IMR-90 (cell line): ENCODE measurements at regions not wholly inside any gene's neighbourhood (a gene's known extent, or its start where the extent isn't known, plus 50 kb on each side); places are given as distances from the start of the nearest gene placed in this dataset.

Experiments used
- ATAC-seq: fragments of 200-7000 bp; cut with Tn5 transposase; 2 replicates; pipeline ENCODE4 v1.9.1; 2020; ENCODE audit warnings: low read depth, mild to moderate bottlenecking, moderate library complexity
- BruUV-seq: library from RNA; stranded (reverse); fragments of 400-500 nt; replicated peaks from 2 replicates; lab custom pipeline; 2021; lab: Mats Ljungman, UMichigan
- CTCF ChIA-PET: fragments of 300-600 bp; formaldehyde crosslinking; extraction: SDS; loops from one replicate; lab custom pipeline; 2021; ENCODE audit warnings: antibody characterized with exemption; lab: Yijun Ruan, JAX
- POLR2A ChIA-PET: fragments of 300-600 bp; sonication (Branson Sonifier 250); formaldehyde crosslinking; loops from one replicate; lab custom pipeline; 2022; ENCODE audit warnings: antibody characterized with exemption; ENCODE audit not compliant: unreplicated experiment; lab: Charles Lee
- DNase-seq: peaks from one replicate; pipeline ENCODE4 v3.0.0; 2013
- H2AFZ ChIP-seq: replicated peaks from 2 replicates; pipeline ENCODE3; 2013; ENCODE audit warnings: low read length, mild to moderate bottlenecking; ENCODE audit not compliant: poor library complexity
- H2AK5ac ChIP-seq: 2 replicates; pipeline ENCODE4 v1.6.1; 2013; ENCODE audit warnings: low read depth, low read length, inconsistent platforms
- H2AK9ac ChIP-seq: replicated peaks from 2 replicates; pipeline ENCODE3; 2013; ENCODE audit warnings: mild to moderate bottlenecking, low read depth, low read length, moderate library complexity; ENCODE audit not compliant: poor library complexity
- H2BK120ac ChIP-seq: 2 replicates; pipeline ENCODE4 v1.6.1; 2013; ENCODE audit warnings: low read depth, low read length, inconsistent platforms
- H2BK15ac ChIP-seq: 3 replicates; pipeline ENCODE4 v1.6.1; 2013; ENCODE audit warnings: low read depth, low read length, inconsistent platforms
- H2BK20ac ChIP-seq: 2 replicates; pipeline ENCODE4 v1.6.1; 2013; ENCODE audit warnings: low read depth, mild to moderate bottlenecking, inconsistent platforms, low read length, moderate library complexity
- H2BK5ac ChIP-seq: 2 replicates; pipeline ENCODE4 v1.6.1; 2013; ENCODE audit warnings: mild to moderate bottlenecking, low read depth, low read length, inconsistent platforms; ENCODE audit not compliant: poor library complexity, severe bottlenecking
- H3K14ac ChIP-seq: replicated peaks from 2 replicates; pipeline ENCODE4 v1.6.1; 2013; ENCODE audit warnings: low read depth, low read length, inconsistent platforms
- H3K18ac ChIP-seq: 2 replicates; pipeline ENCODE4 v1.6.1; 2013; ENCODE audit warnings: low read depth, low read length, control low read depth
- H3K23ac ChIP-seq: 2 replicates; pipeline ENCODE4 v1.6.1; 2013; ENCODE audit warnings: low read depth, low read length, inconsistent platforms
- H3K27ac ChIP-seq: 2 replicates; pipeline ENCODE4 v1.5.1; 2013; ENCODE audit warnings: mild to moderate bottlenecking, control low read depth, low read length; ENCODE audit not compliant: insufficient read depth
- H3K27me3 ChIP-seq: 2 replicates; pipeline ENCODE4 v1.6.1; 2013; ENCODE audit warnings: low read length; ENCODE audit not compliant: control insufficient read depth, insufficient read depth
- H3K36me3 ChIP-seq: 2 replicates; pipeline ENCODE4 v1.6.1; 2013; ENCODE audit warnings: low read length, mixed read lengths; ENCODE audit not compliant: control insufficient read depth, insufficient read depth
- H3K4ac ChIP-seq: 2 replicates; pipeline ENCODE4 v1.6.1; 2013; ENCODE audit warnings: low read depth, low read length, inconsistent platforms
- H3K4me1 ChIP-seq: 2 replicates; pipeline ENCODE4 v1.6.1; 2013; ENCODE audit warnings: low read length, mixed read lengths; ENCODE audit not compliant: control insufficient read depth, insufficient read depth
- H3K4me2 ChIP-seq: 2 replicates; pipeline ENCODE4 v1.6.1; 2013; ENCODE audit warnings: low read depth, mild to moderate bottlenecking, control low read depth, low read length, moderate library complexity
- H3K4me3 ChIP-seq: 2 replicates; pipeline ENCODE4 v1.5.1; 2013; ENCODE audit warnings: low read depth, mild to moderate bottlenecking, control low read depth, low read length, moderate library complexity; ENCODE audit not compliant: insufficient read depth
- H3K56ac ChIP-seq: 2 replicates; pipeline ENCODE4 v1.6.1; 2013; ENCODE audit warnings: low read length, inconsistent platforms; ENCODE audit not compliant: insufficient read depth; ENCODE audit errors: extremely low read depth
- H3K79me1 ChIP-seq, 2 experiments: 2 replicates each; pipeline ENCODE4 v1.6.1; 2013; ENCODE audit warnings: low read length in 2 of 2, inconsistent platforms in 1 of 2, low read depth in 1 of 2
- H3K9ac ChIP-seq: 2 replicates; pipeline ENCODE4 v1.6.1; 2013; ENCODE audit warnings: low read depth, low read length, control low read depth
- H3K9me1 ChIP-seq: 2 replicates; pipeline ENCODE4 v1.6.1; 2013; ENCODE audit warnings: low read length, inconsistent platforms; ENCODE audit not compliant: insufficient read depth
- H3K9me3 ChIP-seq: 2 replicates; pipeline ENCODE4 v1.6.1; 2013; ENCODE audit warnings: low read length; ENCODE audit not compliant: control insufficient read depth, insufficient read depth
- H4K20me1 ChIP-seq: 2 replicates; pipeline ENCODE4 v1.6.1; 2013; ENCODE audit warnings: low read length, inconsistent platforms; ENCODE audit not compliant: insufficient read depth
- H4K5ac ChIP-seq: 2 replicates; pipeline ENCODE4 v1.6.1; 2013; ENCODE audit warnings: mild to moderate bottlenecking, low read depth, low read length, control low read depth
- H4K8ac ChIP-seq, 2 experiments: 2 replicates each; pipeline ENCODE4 v1.6.1; 2013; ENCODE audit warnings: low read depth in 2 of 2, low read length in 2 of 2, control low read depth in 1 of 2, inconsistent platforms in 1 of 2
- H4K91ac ChIP-seq: 2 replicates; pipeline ENCODE4 v1.6.1; 2013; ENCODE audit warnings: low read depth, low read length, inconsistent platforms; ENCODE audit not compliant: insufficient read depth
- FOS ChIP-seq: fragments of 150-350 bp; IDR thresholded peaks from 2 replicates; pipeline ENCODE4 v1.6.1; 2016; ENCODE audit warnings: low read depth, low read length
- MAFK ChIP-seq: IDR thresholded peaks from 2 replicates; pipeline ENCODE4 v1.6.1; 2012; ENCODE audit warnings: low read depth, low read length, improper control_type of control experiment
- whole genome bisulfite sequencing, 2 experiments: methylation state at CpG; one replicate each; pipeline versions ENCODE4 v1.1.5 to v1.1.7; 2013; ENCODE audit warnings: missing lambda C conversion rate in 2 of 2; ENCODE audit not compliant: insufficient read length in 1 of 2; ENCODE audit errors: extremely low coverage in 2 of 2; 5-methylcytosine and 5-hydroxymethylcytosine counted together
- dilution Hi-C: fragments of 300-500 bp; cut with HindIII; formaldehyde crosslinking; loops from one replicate; pipeline ENCODE4 v1.14.3; 2018; ENCODE audit warnings: low sequenced_read_pairs; ENCODE audit not compliant: unreplicated experiment
- in situ Hi-C: fragments of 300-500 bp; cut with MboI; formaldehyde crosslinking; loops from 3 replicates; pipeline ENCODE4 v1.14.3; 2019; ENCODE audit warnings: low sequenced_read_pairs, inconsistent platforms, mixed read lengths
- intact Hi-C: fragments of 100-400 bp; cut with micrococcal nuclease; formaldehyde crosslinking; loops from 2 replicates; pipeline ENCODE4 v1.10.0; 2022

DNA sequence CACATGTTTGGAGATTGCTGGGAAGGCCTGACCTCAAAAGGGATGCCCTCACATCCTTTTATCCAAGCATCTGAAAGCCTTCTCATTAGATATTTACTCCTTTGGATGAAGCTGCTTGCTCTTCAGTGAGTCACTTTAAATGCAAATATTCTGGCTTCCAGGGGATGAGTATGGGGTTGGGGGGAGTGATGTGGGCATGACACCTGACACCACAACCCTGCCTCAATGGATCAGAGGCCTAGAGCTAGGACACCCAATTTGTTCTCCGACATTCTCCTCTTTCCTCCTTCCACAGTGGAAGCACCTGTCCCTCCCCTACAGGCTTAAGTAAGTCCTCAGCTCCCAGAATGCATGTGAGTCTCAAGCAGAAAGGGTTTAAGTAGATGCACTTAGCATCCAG lies 238.3 kb downstream of the OMA1 start:
- CTCF ChIA-PET = no interaction called here

More for the DNA sequence above, 238.3 kb downstream of the OMA1 start:
- no peaks in the 10 kb centered on the region for H3K9me1 ChIP-seq
- H3K27me3 ChIP-seq = no peaks in the 10 kb centered on the region
- no peak overlapping the region for H2BK15ac ChIP-seq
- intact Hi-C loops (no loop called here), dilution Hi-C loops (no loop called here), in situ Hi-C loops (no loop called here)
- H3K4ac ChIP-seq = no peak overlapping the region
- H3K4me1 ChIP-seq = no peaks in the 10 kb centered on the region
- no peak overlapping the region for H3K4me3 ChIP-seq
- no peak overlapping the region for H2BK5ac ChIP-seq
- TF ChIP-seq FOS (no peak), MAFK (no peak)
- no peak for ATAC-seq
- no peak overlapping the region for H3K4me2 ChIP-seq
- no peak overlapping the region for H4K91ac ChIP-seq
- H3K36me3 ChIP-seq = no peaks in the 10 kb centered on the region
- H3K56ac ChIP-seq = no peak overlapping the region
- H4K5ac ChIP-seq = no peak overlapping the region
- H2BK120ac ChIP-seq = no peak overlapping the region
- H2AFZ ChIP-seq = no peak overlapping the region
- no peak for DNase-seq
- H2AK9ac ChIP-seq = no peak overlapping the region
- no peak overlapping the region for H2AK5ac ChIP-seq
- H3K18ac ChIP-seq = no peak overlapping the region
- H4K8ac ChIP-seq = no peak overlapping the region
- H3K9me3 ChIP-seq = no peaks in the 10 kb centered on the region
- no peaks in the 10 kb centered on the region for H4K20me1 ChIP-seq
- no peak overlapping the region for H2BK20ac ChIP-seq
- no peak overlapping the region for H3K9ac ChIP-seq
- no TSS peak for BruUV-seq
- no peaks in the 10 kb centered on the region for H3K79me1 ChIP-seq
- no peak overlapping the region for H3K27ac ChIP-seq
- no peak overlapping the region for H3K23ac ChIP-seq
- WGBS, 2 experiments = 0% methylated on average over 1 of the region's 1 CpG; no CpG with 5 or more reads in 1 of the 2 experiments
- no peak overlapping the region for H3K14ac ChIP-seq
- POLR2A ChIA-PET = no interaction called here
